ENCODE measurements at regions not wholly inside any gene's neighbourhood (a gene's known extent, or its start where the extent isn't known, plus 50 kb on each side); places are given as distances from the start of the nearest gene placed in this dataset.

DNA sequence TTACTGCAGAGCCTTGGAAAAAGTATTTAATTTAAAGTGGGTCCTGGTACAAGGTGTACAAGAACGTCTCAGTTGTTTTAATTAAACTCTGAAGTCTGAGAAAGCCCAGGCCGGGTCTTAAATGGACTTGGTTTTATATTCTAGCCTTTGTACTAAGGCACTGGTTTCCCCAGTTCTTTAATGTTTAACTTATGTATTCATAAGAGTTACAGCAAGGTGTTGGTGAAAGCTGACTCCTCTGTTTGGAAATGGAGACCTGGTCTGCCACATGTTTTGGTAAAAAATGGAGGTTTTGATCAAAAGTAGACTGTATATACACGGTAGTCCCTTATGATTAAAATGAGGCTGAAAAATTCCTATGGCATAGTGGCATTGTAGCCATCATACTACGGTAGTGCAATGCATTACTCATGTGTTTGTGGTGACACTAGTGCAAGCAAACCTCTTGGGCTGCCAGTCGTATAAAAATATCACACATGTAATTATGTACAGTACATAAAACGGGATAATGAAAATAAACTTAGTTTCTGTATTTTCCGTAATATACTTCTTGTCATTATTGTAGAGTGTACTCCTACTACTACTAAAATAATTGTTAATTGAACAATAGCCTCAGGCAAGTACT lies 883.4 kb upstream of the SPRY2 start:
- ATAC-seq (ENCODE audit: low FRiP score in 2 of 2) (no peak), DNase-seq (no peak)
- 72 to 76% methylated on average over 7 of the region's 7 CpGs for WGBS, 2 donors
- Histone ChIP-seq H3K9me3 (no peaks in the 10 kb centered on the region), H3K4me3 (no peak overlapping the region), H3K36me3 (no peaks in the 10 kb centered on the region), H3K4me1 (no peaks in the 10 kb centered on the region), H3K27me3 (no peaks in the 10 kb centered on the region), H3K27ac (no peak overlapping the region)
- no peak for TF ChIP-seq POLR2AphosphoS5 (IDR thresholded peaks at IDR 0.05)
- TF ChIP-seq POLR2A (IDR thresholded peaks at IDR 0.05), result no peak

DNA sequence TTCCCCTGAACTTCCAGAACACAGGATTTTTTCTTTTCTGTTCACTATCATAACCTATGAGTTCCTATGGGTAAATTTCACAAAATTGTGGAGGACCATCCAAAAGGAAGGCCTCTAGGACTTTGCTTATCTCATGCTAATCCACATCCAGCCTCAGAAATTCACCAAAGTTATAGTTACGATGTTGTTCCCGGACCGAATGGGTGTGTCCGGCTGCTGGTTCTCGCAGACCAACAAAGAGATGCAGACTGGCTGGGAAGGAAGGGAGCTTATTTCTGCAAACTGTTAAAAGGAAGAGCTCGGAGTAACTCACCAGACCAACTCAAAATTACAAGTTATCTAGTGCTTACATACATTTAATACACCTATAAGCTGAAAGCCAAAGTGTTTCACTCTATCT lies 882.9 kb upstream of the SPRY2 start:
- TF ChIP-seq POLR2AphosphoS5 (IDR thresholded peaks at IDR 0.05) (no peak), POLR2A (IDR thresholded peaks at IDR 0.05) (no peak), EP300 (IDR thresholded peaks at IDR 0.05) (no peak)
- TF ChIP-seq, protein P1, sequence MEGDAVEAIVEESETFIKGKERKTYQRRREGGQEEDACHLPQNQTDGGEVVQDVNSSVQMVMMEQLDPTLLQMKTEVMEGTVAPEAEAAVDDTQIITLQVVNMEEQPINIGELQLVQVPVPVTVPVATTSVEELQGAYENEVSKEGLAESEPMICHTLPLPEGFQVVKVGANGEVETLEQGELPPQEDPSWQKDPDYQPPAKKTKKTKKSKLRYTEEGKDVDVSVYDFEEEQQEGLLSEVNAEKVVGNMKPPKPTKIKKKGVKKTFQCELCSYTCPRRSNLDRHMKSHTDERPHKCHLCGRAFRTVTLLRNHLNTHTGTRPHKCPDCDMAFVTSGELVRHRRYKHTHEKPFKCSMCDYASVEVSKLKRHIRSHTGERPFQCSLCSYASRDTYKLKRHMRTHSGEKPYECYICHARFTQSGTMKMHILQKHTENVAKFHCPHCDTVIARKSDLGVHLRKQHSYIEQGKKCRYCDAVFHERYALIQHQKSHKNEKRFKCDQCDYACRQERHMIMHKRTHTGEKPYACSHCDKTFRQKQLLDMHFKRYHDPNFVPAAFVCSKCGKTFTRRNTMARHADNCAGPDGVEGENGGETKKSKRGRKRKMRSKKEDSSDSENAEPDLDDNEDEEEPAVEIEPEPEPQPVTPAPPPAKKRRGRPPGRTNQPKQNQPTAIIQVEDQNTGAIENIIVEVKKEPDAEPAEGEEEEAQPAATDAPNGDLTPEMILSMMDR (IDR thresholded peaks at IDR 0.05), result no peak
- Histone ChIP-seq H3K27ac (no peak overlapping the region), H3K4me1 (no peaks in the 10 kb centered on the region), H3K27me3 (no peaks in the 10 kb centered on the region), H3K36me3 (no peaks in the 10 kb centered on the region), H3K9me3 (no peaks in the 10 kb centered on the region), H3K4me3 (no peak overlapping the region)
- WGBS, 2 donors, result 67 to 90% methylated on average over 6 of the region's 6 CpGs
- DNase-seq (no peak), ATAC-seq (ENCODE audit: low FRiP score in 2 of 2) (no peak)

DNA sequence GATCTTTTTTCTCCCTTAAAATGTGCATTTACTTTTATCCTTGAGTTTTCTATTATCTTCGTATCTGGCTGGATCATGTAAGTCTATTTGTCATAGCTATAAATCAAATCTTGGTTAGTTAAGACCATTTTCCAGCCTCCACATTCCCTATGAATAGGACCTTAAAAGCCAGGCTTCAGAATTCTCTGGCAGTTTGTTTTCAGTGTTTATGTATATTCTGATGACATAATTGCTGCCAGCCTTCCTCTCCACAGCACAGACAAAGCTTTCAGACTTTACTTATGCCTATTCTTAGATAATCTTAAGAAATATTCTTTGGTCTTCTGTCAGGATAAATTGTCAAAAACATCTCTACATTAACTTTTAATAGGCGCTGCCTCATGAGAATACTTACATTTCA lies 870.8 kb upstream of the SPRY2 start:
- 74 to 79% methylated on average over 2 of the region's 2 CpGs for WGBS, 2 donors
- no peaks in the 10 kb centered on the region for H3K4me1 ChIP-seq
- no peak overlapping the region for H3K4me3 ChIP-seq
- DNase-seq, result no peak
- ATAC-seq (ENCODE audit: low FRiP score in 2 of 2), result no peak
- no peaks in the 10 kb centered on the region for H3K27me3 ChIP-seq
- no peak overlapping the region for H3K27ac ChIP-seq
- TF ChIP-seq EP300 (IDR thresholded peaks at IDR 0.05) (no peak), POLR2AphosphoS5 (IDR thresholded peaks at IDR 0.05) (no peak)
- H3K36me3 ChIP-seq, result no peaks in the 10 kb centered on the region
- H3K9me3 ChIP-seq, result no peaks in the 10 kb centered on the region

DNA sequence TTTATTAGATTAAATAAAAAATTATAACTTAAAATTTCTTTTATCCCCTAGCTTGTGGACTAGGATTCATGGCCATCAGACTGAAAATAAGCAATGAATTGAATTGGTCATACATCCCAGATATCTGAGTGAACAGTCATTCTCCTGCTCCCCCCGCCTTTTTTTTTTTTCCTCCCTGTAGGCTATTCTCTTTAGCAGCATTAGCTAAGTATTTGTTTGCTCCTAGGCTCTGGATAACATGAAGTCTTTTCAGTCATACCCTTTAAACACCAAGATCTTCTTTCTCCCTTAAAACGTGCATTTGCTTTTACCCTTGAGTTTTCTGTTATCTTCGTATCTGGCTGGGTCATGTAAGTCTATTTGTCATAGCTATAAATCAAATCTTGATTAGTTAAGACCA lies 866.7 kb upstream of the SPRY2 start:
- DNase-seq (no peak), ATAC-seq (ENCODE audit: low FRiP score in 2 of 2) (no peak)
- no peak for TF ChIP-seq POLR2AphosphoS5 (IDR thresholded peaks at IDR 0.05)
- Histone ChIP-seq H3K9me3 (no peaks in the 10 kb centered on the region), H3K36me3 (no peaks in the 10 kb centered on the region), H3K27ac (no peak overlapping the region), H3K4me1 (no peaks in the 10 kb centered on the region), H3K27me3 (no peaks in the 10 kb centered on the region), H3K4me3 (no peak overlapping the region)
- WGBS, 2 donors, result 52 to 57% methylated on average over 3 of the region's 3 CpGs

DNA sequence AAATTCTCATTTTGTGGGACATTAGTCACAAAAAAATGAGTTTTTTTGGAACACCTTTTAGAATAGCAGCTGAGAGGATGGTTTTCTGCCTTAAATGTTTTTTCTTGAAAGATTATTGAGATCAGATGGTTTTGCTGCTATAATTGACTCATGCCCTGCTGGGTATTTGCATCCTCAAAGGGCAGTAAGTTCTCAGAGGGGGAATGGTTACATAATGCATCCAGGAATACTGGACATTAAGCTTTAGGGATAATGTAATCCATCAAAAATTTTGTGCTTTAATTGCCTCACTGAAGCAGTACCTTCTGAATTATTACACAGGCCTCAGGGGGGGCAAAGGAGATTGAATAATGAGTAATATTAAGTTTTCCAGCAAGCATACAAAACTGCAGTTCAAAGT lies 866.3 kb upstream of the SPRY2 start:
- no peak for ATAC-seq (ENCODE audit: low FRiP score in 2 of 2)
- H3K36me3 ChIP-seq, result no peaks in the 10 kb centered on the region
- no peaks in the 10 kb centered on the region for H3K27me3 ChIP-seq
- H3K9me3 ChIP-seq, result no peaks in the 10 kb centered on the region
- H3K4me1 ChIP-seq, result no peaks in the 10 kb centered on the region
- no peak overlapping the region for H3K27ac ChIP-seq
- H3K4me3 ChIP-seq, result no peak overlapping the region
- DNase-seq, result no peak
- TF ChIP-seq POLR2A (IDR thresholded peaks at IDR 0.05) (no peak), EP300 (IDR thresholded peaks at IDR 0.05) (no peak), POLR2AphosphoS5 (IDR thresholded peaks at IDR 0.05) (no peak)
- TF ChIP-seq, protein P1 (IDR thresholded peaks at IDR 0.05), result no peak

DNA sequence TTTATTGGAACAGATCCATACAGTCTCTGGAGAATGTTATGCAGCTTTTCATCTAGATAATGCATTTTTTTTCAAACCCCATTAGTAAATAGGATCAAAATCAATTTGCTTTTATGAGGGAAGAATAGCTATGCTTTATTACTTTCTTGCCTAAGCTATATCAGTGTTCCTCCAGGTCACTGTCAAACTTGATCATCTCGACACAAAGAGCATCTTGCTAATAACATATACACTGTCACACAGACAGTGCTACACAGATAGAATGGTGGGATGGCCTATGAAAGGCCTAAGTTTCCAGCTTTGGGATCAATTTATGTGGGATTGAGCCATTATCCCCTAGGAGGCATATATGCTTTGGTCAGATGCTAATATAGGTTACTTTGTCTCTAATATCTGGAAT lies 862.9 kb upstream of the SPRY2 start:
- no peaks in the 10 kb centered on the region for H3K36me3 ChIP-seq
- TF ChIP-seq POLR2A (IDR thresholded peaks at IDR 0.05) (no peak), EP300 (IDR thresholded peaks at IDR 0.05) (no peak), POLR2AphosphoS5 (IDR thresholded peaks at IDR 0.05) (no peak)
- TF ChIP-seq, protein P1 (IDR thresholded peaks at IDR 0.05), result no peak
- H3K4me3 ChIP-seq, result no peak overlapping the region
- DNase-seq (no peak), ATAC-seq (ENCODE audit: low FRiP score in 2 of 2) (no peak)
- no peaks in the 10 kb centered on the region for H3K9me3 ChIP-seq
- 71 to 86% methylated on average over 1 of the region's 1 CpG for WGBS, 2 donors
- no peak overlapping the region for H3K27ac ChIP-seq
- H3K4me1 ChIP-seq, result no peaks in the 10 kb centered on the region
- H3K27me3 ChIP-seq, result no peaks in the 10 kb centered on the region

Data from upper lobe of left lung (tissue), 6 donors.